ENCODE measurements at regions not wholly inside any gene's neighbourhood (a gene's known extent, or its start where the extent isn't known, plus 50 kb on each side); places are given as distances from the start of the nearest gene placed in this dataset.

DNA sequence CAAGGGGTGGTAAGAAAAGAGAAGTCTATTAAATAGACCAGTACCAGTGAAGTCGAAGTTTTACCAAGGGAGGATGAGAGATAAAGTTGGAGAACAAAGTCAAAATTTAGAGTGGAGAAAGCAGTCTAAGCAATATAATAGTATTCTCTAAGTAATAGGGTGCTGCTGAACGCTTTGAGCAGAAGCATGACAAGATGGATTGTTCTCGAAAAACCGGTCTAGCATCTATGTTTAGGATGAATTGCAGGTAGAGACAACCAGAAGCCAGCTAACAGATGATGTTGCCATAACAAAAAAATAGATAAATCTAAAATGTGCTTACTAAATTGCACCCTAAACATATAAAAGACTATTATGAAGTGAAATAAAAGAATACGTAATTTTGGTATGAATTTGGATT, 237.0 kb downstream of the PRELID2 start:
- TF ChIP-seq, protein P1, sequence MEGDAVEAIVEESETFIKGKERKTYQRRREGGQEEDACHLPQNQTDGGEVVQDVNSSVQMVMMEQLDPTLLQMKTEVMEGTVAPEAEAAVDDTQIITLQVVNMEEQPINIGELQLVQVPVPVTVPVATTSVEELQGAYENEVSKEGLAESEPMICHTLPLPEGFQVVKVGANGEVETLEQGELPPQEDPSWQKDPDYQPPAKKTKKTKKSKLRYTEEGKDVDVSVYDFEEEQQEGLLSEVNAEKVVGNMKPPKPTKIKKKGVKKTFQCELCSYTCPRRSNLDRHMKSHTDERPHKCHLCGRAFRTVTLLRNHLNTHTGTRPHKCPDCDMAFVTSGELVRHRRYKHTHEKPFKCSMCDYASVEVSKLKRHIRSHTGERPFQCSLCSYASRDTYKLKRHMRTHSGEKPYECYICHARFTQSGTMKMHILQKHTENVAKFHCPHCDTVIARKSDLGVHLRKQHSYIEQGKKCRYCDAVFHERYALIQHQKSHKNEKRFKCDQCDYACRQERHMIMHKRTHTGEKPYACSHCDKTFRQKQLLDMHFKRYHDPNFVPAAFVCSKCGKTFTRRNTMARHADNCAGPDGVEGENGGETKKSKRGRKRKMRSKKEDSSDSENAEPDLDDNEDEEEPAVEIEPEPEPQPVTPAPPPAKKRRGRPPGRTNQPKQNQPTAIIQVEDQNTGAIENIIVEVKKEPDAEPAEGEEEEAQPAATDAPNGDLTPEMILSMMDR (conservative IDR thresholded peaks at IDR 0.05; ENCODE audit: low read depth, low read length) = no peak
- TF ChIP-seq POLR2A (IDR thresholded peaks at IDR 0.05; ENCODE audit: low read depth, low read length) = no peak
- TF ChIP-seq MAFK (IDR thresholded peaks at IDR 0.05; ENCODE audit: low read depth, low read length) = no peak
- no peak for TF ChIP-seq RAD21 (IDR thresholded peaks at IDR 0.05; ENCODE audit: low read length)
- TF ChIP-seq CHD1 (IDR thresholded peaks at IDR 0.05; ENCODE audit: low read depth, low read length) = no peak
- TF ChIP-seq RFX5 (IDR thresholded peaks at IDR 0.05; ENCODE audit: low read depth, low read length) = no peak
- TF ChIP-seq CEBPB (IDR thresholded peaks at IDR 0.05; ENCODE audit: low read depth, low read length) = no peak
- TF ChIP-seq MXI1 (IDR thresholded peaks at IDR 0.05; ENCODE audit: borderline replicate concordance, low read depth, low read length) = no peak
- TF ChIP-seq, protein P2, sequence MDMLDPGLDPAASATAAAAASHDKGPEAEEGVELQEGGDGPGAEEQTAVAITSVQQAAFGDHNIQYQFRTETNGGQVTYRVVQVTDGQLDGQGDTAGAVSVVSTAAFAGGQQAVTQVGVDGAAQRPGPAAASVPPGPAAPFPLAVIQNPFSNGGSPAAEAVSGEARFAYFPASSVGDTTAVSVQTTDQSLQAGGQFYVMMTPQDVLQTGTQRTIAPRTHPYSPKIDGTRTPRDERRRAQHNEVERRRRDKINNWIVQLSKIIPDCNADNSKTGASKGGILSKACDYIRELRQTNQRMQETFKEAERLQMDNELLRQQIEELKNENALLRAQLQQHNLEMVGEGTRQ (IDR thresholded peaks at IDR 0.05; ENCODE audit: low read depth, low read length) = no peak
- TF ChIP-seq MAZ (IDR thresholded peaks at IDR 0.05; ENCODE audit: borderline replicate concordance, low read depth, low read length) = no peak
- TF ChIP-seq, protein P3, sequence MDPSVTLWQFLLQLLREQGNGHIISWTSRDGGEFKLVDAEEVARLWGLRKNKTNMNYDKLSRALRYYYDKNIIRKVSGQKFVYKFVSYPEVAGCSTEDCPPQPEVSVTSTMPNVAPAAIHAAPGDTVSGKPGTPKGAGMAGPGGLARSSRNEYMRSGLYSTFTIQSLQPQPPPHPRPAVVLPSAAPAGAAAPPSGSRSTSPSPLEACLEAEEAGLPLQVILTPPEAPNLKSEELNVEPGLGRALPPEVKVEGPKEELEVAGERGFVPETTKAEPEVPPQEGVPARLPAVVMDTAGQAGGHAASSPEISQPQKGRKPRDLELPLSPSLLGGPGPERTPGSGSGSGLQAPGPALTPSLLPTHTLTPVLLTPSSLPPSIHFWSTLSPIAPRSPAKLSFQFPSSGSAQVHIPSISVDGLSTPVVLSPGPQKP (IDR thresholded peaks at IDR 0.05; ENCODE audit: borderline replicate concordance, low read depth, low read length) = no peak
- TF ChIP-seq SMC3 (IDR thresholded peaks at IDR 0.05; ENCODE audit: low read depth, low read length) = no peak
- no peak for TF ChIP-seq RCOR1 (IDR thresholded peaks at IDR 0.05; ENCODE audit: insufficient replicate concordance, low read length)
- TF ChIP-seq FOS (IDR thresholded peaks at IDR 0.05; ENCODE audit: low read depth, low read length) = no peak

All from IMR-90 (cell line).